GM19395 (cell line): ENCODE measurements at regions not wholly inside any gene's neighbourhood (a gene's known extent, or its start where the extent isn't known, plus 50 kb on each side); places are given as distances from the start of the nearest gene placed in this dataset.

Experiments used
- ATAC-seq: cut with Tn5 transposase; IDR thresholded peaks from one replicate; pipeline ENCODE4 v1.9.1; 2021; ENCODE audit warnings: mild to moderate bottlenecking, moderate library complexity; ENCODE audit not compliant: unreplicated experiment

DNA sequence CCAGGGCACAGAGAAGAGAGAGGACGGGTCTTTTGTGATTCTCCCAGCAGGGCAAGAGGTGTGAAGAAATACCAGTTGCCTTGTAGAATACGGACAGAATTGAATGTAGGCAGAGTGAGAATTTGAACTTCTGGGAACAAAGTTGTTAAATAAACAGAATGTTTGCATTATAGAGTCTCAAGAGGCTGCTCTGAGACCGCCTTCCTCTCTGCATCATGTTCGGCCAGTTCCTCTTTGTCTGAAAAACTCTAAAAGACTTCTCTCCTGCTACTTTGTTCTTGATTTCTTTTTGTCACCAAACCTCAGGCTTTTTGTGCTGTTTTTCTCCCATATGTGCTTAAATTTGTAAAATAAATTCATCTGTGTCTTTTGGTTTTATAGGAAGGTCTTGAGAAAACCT lies 256.4 kb downstream of the DLEU7 start:
- ATAC-seq = no peak

DNA sequence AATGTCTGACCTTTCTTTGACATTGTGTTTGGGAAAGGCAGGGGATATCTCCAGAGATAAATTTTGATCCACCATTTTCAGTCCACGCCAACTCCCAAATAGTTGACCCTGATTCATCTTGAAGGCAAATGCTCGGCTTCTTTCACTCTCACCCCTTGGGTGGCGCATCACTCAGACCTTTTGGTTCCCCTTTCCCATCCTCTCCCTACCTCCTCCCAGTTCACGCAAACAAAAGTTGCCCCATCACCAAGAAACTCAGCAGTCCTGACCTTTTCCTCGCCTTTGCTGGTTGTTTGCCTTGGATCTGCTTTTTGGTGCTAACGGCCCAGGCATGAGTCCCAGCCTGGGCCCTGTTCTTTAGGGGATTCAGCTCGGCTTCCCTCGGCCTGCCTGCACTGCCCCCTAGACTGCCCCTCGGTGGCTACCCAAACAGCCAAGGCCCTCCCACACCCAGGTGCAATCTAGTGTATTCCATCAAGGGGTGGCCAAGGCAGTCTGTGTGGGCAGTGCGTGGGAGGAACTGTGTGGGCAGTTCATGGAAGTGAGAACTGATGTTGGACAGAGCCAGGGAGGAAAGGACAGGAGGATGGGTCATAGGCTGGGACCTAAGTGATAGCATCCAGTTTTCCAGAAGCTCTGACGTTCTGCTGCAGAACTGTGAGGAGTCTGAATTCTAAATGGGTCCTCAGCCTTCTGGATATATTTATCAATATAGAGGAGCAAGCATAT lies 255.7 kb downstream of the DLEU7 start:
- no peak for ATAC-seq

DNA sequence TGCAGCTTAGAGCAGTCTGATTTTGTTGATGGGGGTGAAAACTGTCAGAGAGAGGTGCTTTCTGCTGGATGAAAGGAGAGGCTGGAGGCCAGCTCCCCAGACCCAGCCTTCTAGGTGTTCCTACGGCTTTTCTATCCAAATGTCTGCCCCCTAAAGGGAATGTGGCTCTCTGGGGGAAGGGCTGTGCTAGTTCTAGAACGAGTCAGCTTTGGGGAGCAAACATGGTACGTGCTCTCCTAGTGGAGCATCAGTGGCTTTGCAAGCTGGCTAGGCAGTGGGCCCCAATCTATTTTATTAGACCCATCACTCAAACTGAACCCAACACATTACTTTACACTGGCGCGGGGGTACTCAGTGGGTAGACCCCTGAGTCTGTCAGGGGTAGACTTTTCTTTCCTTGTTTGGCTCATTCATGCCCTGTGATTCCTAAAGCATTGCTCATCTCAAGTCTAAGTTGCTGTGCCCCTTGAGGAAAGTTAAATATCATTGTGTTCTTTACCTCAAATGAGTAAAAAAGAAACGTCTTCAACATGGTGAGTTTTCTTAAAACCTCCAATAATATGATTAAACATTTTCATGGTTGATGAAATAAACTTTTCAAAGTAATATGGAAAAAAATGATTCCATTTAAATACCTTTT lies 254.9 kb downstream of the DLEU7 start:
- no peak for ATAC-seq

DNA sequence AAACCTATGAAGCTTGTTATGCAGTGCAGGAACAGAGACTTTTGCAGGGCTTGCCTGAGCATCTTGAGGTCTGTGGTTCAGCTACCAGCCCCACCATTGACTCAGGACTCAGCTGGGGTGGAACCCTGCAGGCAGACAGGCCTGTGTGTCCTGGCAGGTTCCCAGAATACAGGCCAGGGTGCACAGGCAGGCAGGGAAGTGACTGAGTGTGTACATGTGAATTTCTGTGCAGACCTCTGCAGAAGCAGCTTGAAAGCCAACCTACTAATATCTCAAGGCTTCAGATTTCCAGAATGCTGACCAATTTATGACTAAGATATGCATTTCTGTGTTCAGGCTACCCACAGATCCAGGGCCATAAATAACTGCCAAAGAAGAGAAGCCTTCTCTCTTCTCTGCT lies 254.4 kb downstream of the DLEU7 start:
- ATAC-seq = no peak

DNA sequence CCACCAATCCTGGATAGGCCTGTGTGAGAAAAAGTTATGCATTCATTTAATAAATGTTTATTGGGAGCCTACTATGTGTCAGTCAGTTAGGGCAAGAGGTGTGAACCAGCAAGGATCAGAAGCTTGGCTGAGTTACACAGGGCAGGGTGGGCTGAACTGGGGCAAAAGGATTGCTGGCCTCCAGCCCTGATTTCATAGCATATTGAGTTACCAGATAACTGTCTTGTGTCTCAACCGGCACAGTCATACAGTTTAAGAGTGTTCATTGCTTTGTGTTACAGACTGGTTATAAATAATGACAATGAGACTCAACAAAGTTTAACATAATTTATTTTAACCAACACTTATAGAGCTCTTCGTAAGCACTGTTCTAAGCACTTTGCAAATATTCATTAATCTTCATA lies 253.8 kb downstream of the DLEU7 start:
- ATAC-seq = no peak

DNA sequence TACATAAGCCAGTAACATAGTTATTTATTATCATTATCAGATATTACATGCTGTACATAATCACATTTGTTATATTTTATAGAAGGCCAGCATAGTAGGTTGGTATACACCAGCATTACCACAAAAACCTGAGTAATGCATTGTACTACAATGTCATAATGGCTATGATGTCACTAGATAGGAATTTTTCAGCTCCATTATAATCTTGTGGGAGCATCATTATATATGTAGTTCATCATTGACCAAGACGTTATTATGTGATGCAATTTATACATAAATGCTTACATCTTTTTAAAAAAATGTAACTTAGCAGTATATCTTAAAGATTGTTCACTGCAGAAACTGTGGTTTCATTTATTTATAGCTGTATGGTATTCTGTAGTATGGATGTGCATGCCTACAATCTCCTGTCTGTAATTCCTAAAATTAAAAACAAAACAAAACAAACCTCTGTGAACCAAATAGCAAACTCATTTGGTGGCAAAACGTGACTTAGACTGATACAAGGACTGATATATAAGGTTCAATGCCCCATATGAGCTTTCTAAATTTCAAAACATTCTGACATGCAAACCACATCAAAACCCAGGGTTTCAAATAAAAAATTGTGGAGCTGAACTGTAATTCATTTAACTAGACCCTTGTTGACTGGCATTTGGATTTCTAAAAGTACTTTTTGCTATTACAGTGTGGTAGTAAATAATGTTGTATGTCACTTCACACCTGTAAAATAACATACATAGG lies 250.9 kb downstream of the DLEU7 start:
- ATAC-seq = no peak

DNA sequence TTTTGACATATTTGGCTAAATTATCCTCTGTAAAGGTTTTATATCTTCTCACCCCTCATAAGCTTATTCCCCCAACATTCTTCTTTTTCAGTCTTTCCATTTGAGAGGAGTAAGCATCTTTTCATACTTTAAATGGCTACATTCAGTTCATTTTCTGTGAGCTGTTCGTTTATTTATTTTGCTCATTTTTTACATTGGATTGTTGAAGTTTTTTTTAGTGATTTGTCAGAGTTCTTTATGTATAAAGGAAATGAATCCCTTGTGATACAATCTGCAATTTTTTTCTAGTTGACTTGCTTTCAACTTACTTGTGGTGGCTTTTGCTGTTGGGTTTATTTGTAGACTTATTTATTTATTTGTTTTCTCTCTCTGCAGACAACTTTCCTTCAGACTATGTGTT lies 250.3 kb downstream of the DLEU7 start:
- ATAC-seq = no peak

DNA sequence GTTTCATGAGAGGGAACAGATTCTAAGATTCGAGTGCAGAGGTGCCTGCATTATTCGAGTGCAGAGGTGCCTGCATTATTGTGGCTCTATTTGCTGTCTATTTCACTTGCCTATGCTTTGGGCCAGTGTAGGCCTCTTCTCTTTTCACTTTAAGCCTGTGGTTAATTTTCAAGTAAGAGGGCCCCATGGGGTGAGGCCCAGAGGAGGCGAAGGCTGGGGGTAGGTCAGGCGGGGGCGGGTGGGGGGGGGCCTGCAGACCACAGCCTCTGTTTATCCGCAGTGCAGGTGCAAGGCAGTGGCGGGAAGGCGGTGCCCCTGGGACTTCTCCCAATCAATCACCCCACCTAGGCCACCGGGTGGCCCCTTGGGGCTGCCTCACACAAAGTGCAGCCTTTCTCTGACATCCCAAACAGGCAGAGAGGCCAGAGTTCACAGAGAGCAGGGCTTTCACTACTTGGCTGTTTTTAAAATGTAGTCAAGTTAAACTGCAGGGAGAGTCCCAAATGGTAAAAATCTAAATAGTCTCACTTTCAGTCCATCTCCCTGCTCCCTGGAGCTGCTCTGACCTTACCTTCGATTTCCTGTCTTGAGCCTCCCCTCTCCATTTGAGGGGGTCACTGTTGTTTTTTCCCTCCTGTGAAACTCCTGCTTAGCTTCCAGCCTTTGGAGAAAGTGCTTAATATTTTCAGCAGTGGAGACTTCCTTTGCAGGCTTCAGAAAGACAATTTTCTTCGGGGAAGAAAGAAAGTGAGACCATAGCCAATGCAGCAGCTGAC lies 249.0 kb downstream of the DLEU7 start:
- peak; percentile 85 for ATAC-seq

DNA sequence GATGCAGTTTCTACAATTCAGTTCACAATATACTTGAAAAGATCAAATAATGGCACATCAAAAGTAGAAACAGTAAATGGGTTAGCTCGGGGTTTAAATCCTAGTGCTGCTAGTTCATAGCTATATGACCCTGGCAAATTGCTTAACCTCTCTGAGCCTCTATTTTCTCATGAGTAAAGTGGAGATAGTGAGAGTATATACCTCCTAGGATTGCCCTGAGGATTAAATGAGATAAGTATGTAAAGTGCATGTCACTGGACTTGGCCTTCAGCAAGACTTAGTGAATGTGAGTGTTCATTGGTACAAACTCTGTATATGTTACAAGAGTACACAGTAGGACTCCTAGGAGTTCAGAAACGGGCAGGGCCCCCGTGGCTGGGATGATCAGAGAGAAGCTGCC lies 248.3 kb downstream of the DLEU7 start:
- ATAC-seq = no peak

DNA sequence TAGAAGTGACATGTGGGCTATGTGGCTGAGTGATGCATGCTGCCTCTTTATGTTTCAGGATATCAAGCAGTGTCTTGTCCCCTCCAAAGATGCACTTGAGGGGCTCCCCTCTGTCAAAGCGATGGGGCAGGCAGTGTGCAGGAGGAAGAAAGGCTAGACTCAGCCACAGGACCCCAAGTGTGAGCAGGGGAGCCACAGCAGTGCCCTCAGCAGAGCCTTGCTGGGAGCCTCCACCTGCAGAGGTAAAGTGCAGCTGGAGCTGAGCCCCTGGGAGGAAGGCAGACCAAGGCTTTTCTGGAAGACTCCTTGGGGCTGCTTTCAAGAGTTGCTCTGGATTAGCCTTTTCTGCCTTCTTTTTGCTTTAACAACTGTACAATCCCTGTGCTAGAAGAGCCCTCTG lies 247.3 kb downstream of the DLEU7 start:
- ATAC-seq = no peak

DNA sequence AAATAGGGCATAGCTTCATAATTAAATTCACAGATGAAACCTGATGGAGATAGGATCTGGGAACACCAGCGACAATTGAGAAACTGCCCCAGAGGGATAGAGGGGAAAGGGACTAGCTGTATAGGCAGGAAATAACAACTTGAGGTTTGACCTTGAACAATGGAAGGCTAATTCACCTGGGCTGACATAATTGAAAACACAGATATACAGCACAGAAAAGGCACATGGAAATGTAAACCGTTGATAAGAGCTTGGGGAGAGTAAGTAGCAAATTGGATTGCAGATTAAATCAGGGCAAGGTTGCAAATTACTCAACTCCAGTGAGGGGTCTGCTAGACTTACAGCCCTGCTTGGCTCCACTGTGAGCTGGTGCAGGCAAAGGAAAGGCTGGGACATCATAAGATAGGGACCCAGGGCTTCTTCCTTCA lies 246.7 kb downstream of the DLEU7 start:
- no peak for ATAC-seq

DNA sequence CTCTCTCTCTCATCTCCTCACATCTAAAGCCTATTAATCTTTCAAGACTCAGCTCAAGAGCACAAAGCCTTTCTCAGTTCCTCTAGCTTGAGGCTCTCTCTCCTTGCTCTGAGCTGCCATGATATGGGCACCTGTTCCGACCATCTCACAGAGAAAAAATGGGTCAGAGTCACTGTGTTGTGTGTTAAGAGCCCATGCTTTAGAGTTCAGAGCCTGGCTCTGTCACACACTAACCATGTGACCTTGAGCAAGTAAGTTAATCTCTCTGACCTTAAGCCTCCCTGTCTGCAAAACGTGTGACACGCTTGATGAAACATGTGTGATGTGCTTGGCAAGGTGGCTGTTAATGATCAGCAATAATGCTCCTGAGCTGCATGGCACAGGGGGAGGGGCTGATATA lies 245.2 kb downstream of the DLEU7 start:
- peak; percentile 34 for ATAC-seq

DNA sequence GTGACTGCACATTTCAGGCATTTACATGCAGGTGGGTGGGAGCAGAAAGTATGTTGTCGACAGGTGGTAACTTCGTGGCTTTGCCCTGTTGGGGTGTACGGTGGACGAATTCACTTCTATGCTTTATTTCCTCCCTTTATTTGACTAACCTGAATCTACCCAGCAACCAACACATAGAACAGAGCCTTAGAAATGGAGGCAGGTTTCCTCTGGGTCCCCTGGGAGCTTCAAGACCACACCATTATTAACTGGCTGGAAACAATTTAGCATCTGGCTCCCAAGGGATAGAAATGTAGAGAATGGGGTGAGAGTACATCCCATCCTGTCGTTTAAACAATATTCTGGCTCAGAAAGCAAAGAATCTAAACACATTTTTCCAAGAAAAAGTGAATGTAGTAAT lies 244.4 kb downstream of the DLEU7 start:
- ATAC-seq = no peak

DNA sequence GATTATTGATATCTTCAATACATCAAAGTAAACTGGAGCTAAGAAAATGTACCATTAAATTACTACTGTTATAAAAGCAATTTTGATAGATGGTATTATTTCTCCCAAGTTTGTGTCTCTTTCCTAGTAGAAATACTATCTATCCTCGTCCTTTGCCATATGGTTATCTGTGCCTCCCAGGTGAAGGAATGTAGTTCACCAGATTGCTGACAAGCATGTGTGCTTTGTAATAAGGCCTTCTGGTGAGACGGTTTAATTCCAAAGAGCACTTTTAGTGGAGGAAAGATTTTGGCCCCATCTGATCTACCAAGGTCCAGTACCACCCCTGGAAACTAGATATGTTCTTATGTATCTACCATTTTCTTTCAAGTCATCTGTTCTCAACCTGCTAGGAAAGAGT lies 243.6 kb downstream of the DLEU7 start:
- ATAC-seq = no peak

DNA sequence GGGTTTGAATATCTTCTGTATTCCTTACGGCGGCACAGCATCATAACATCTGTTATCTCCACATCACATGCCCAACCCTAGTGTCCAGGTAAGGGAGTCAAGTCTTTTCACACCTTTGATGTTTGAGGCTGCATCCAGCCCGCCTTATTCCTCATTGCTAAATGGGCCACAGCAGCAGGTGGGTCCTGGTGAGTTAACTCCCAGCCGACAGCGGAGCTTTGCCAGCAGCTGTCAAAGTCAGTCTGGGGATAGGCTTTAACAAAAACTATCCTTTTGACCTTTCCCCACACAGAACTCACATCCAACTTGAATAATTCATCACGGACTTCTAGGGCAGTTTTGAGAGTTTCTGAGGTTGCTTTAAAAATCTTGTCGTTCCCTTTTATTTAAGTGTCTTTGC lies 235.1 kb downstream of the DLEU7 start:
- ATAC-seq = no peak

DNA sequence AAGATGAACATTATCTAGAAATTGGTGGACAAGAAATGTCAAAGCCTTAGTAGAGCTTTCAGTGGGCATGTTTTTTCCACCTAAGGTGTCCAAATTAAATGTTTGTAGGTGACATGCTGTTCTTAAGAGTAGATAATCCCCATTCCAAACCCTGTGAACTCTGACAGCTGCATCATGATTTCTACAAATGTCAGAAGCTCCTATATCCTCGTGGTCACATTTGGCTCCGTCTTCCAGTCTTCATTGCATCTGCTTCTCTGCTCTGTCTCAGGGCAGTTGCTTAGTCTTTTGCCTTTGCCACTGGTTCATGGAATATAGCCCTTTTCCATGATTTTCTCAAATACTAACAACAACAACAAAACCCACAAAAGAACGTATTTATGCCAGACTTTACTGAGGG lies 234.5 kb downstream of the DLEU7 start:
- no peak for ATAC-seq

DNA sequence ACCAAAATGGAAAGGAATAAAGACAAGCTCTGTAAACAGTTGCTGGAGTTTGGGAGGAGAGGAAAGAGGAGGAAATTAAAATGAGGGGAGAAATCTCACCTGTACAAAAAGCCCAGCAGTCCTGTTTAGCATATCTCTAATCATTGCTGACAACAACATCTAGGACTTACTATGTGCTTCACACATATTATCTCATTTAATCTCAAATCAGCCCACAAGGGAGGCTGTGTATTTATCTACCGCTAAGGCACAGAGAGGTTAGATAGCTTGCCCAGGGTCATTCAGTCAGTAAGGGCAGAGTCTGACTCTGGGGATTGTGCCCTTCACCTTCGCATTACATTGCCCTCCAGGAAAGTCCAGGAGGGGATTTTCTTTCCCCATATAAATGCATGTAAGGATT lies 233.3 kb downstream of the DLEU7 start:
- ATAC-seq = no peak

DNA sequence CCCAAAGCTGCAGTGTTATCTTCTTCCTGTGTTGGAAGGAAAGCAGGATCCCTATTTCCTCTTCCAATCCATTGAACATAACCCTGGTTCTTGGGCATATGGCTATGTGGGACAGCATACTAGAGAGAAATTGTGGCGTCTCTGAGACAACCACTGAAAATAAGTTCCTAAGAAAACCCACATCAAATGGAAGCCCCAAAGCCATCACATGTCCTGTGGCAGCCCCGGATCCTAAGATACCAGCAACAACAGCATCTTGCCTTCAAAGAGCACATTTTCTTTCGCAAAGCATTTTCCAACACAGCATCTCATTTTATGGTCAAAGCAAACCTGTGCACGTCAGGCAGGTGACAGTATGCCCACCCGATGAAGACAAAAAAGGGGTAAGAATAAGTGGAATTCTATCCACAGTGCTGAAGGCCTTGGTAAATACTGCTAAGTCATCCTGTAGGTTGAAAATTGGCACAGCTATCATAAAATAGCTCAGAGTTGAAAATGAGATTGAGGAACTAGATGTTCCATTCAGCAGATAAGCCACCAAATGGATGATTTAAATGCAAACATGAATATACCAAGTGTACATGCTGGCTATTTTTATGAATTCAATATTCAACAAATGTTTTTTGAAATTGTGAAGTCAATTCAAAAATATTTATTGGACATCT lies 232.2 kb downstream of the DLEU7 start:
- no peak for ATAC-seq

DNA sequence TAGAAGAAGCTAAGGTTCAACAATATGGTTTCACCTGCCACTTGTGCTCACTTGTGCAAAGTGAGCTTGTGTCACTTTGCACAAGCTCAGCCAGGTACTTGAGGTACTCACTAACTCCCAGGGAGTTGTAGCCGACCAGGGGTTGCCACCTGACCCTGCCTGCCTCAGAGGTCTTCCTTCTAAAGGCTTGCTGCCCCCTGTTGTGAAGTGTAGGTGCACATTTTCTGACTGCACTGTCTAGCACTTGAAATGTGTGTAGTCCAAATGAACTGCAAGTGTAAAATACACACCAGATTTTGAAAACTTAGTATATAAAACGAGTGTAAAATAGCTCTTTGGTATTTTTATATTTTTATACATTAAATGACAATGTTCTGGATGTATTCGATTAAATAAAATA lies 230.8 kb downstream of the DLEU7 start:
- no peak for ATAC-seq

DNA sequence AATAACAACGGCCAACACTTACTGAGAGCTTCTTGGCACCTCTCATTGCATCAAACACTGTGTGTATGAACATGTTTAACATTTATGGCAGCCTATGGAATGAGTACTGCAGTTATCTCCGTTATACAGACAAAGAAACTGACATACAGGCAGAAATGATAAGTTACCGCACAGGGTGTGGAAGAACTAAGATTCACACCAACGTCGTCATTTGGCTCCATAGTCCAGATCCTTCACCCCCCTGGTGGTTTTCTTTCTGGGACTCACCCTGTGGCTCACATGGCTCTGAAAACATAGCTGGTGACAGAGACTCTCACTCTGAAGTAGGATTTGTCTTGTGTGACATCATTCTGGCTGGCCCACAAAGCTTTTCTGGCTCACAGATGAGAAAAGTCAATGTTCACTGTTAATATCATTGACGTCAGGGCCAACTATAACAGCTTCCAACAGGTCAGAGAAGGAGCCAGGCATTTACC lies 230.1 kb downstream of the DLEU7 start:
- ATAC-seq = no peak

DNA sequence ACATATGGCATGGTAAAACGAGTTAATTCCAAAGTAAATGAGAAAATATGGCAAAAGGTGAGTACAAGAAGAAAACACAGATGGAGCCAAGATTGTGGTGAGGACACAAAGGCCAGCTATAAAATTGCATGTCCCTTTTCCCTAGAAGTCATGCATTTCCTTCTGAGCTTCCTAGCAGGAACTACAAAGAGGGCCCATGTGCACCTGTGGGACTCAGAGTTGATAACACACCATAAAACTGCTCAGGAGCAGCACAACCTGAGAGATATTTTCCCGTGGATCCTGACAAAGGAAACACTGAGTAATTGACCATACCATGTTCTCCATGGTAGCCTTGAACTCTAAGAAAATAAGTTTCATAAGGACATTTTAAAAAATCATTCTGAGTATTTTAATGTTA lies 228.3 kb downstream of the DLEU7 start:
- ATAC-seq = no peak
